SU-DHL-6 (cell line): ENCODE measurements at regions not wholly inside any gene's neighbourhood (a gene's known extent, or its start where the extent isn't known, plus 50 kb on each side); places are given as distances from the start of the nearest gene placed in this dataset.

Source experiments
- H2AFZ ChIP-seq: fragments of 200-600 bp; sonication (generic); 2 replicates; pipeline ENCODE4 v1.6.1; 2014; ENCODE audit warnings: low read depth, mild to moderate bottlenecking, moderate library complexity, mixed read lengths, antibody characterized with exemption, low read length; ENCODE audit not compliant: severe bottlenecking
- H3F3A ChIP-seq: fragments of 200-600 bp; shearing (Covaris generic); 2 replicates; pipeline ENCODE4 v1.6.0; 2016; ENCODE audit warnings: antibody characterized with exemption, mild to moderate bottlenecking; ENCODE audit not compliant: insufficient read depth
- H3K27ac ChIP-seq: fragments of 200-600 bp; sonication (generic); 2 replicates; pipeline ENCODE4 v1.5.1; 2016; ENCODE audit warnings: low read depth, mild to moderate bottlenecking, low read length, moderate library complexity, mixed read lengths
- H3K27me3 ChIP-seq: fragments of 200-600 bp; sonication (generic), shearing (Covaris generic); 2 replicates; pipeline ENCODE4 v1.6.0; 2014; ENCODE audit warnings: mild to moderate bottlenecking, low read length
- H3K36me3 ChIP-seq: fragments of 200-600 bp; sonication (generic); 2 replicates; pipeline ENCODE4 v1.6.1; 2014; ENCODE audit warnings: mild to moderate bottlenecking, low read length, mixed read lengths
- H3K4me2 ChIP-seq: fragments of 300-600, 200-600 bp; shearing (Covaris generic), sonication (generic); 2 replicates; pipeline ENCODE4 v1.6.0; 2014; ENCODE audit warnings: low read length, low read depth, mild to moderate bottlenecking; ENCODE audit not compliant: poor library complexity, severe bottlenecking
- H3K4me3 ChIP-seq: fragments of 200-600 bp; sonication (generic); 2 replicates; pipeline ENCODE4 v1.5.1; 2014; ENCODE audit warnings: antibody characterized with exemption, low read length, mild to moderate bottlenecking, mixed read lengths; ENCODE audit not compliant: insufficient read depth, poor library complexity, severe bottlenecking
- H3K79me2 ChIP-seq: fragments of 200-600 bp; sonication (generic); 2 replicates; pipeline ENCODE4 v1.6.1; 2014; ENCODE audit warnings: mild to moderate bottlenecking, low read length, moderate library complexity; ENCODE audit not compliant: insufficient read depth
- H3K9ac ChIP-seq: fragments of 200-600 bp; sonication (generic); 2 replicates; pipeline ENCODE4 v1.7.0; 2014; ENCODE audit warnings: mild to moderate bottlenecking, low read length
- H3K9me2 ChIP-seq: fragments of 200-600 bp; sonication (generic); replicated peaks from 2 replicates; pipeline ENCODE4 v1.6.1; 2014; ENCODE audit warnings: low read length; ENCODE audit not compliant: insufficient read depth
- H3K9me3 ChIP-seq: fragments of 200-600 bp; sonication (generic); 2 replicates; pipeline ENCODE4 v1.6.1; 2014; ENCODE audit warnings: low read length, mixed read lengths; ENCODE audit not compliant: insufficient read depth
- H4K20me1 ChIP-seq: fragments of 200-600 bp; sonication (generic); 2 replicates; pipeline ENCODE4 v1.6.1; 2014; ENCODE audit warnings: low read depth, mild to moderate bottlenecking, antibody characterized with exemption, low read length, moderate library complexity, mixed read lengths
- CTCF ChIP-seq: fragments of 200-600 bp; sonication (generic); IDR thresholded peaks from one replicate; pipeline ENCODE4 v1.5.1; 2017; ENCODE audit warnings: antibody characterized with exemption, mild to moderate bottlenecking, low read length, moderate library complexity; ENCODE audit not compliant: insufficient read depth, poor library complexity, severe bottlenecking
- EZH2phosphoT487 ChIP-seq: fragments of 200-600 bp; sonication (generic), shearing (Covaris generic); conservative IDR thresholded peaks from 2 replicates; pipeline ENCODE4 v1.6.1; 2018; ENCODE audit warnings: mild to moderate bottlenecking, antibody characterized with exemption, low read length, moderate library complexity, mixed read lengths

DNA sequence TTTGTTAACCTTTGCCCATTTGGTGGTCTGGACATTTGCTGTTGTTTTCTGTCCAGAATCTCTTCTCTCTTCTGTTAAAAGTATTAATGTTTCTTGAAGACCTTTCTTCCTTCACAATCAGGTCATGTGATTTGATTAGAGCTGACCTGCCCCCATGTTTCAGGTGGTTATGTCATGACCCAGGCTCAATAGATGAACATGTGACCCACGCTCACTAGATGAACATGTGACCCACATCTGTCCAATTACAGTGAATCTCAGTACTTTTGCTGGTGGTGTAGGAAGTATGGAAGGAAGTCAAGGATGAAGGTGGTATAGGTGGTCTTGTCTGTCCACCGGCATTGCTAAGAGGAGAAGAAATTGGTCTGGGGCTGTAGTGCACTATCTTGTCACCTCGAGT, 289.1 kb upstream of the JAG1 start:
- Histone ChIP-seq H3K9ac (no peak overlapping the region), H4K20me1 (no peaks in the 10 kb centered on the region), H3K9me3 (no peaks in the 10 kb centered on the region), H3K27ac (no peak overlapping the region), H3K9me2 (no peaks in the 10 kb centered on the region; the same call in 1 of the 2 replicates), H3K36me3 (no peaks in the 10 kb centered on the region), H3K4me2 (no peak overlapping the region), H3K27me3 (no peaks in the 10 kb centered on the region), H3K4me3 (no peak overlapping the region), H2AFZ (no peak overlapping the region), H3F3A (no peaks in the 10 kb centered on the region), H3K79me2 (no peaks in the 10 kb centered on the region)
- no peak for TF ChIP-seq EZH2phosphoT487
- no peak for TF ChIP-seq CTCF

DNA sequence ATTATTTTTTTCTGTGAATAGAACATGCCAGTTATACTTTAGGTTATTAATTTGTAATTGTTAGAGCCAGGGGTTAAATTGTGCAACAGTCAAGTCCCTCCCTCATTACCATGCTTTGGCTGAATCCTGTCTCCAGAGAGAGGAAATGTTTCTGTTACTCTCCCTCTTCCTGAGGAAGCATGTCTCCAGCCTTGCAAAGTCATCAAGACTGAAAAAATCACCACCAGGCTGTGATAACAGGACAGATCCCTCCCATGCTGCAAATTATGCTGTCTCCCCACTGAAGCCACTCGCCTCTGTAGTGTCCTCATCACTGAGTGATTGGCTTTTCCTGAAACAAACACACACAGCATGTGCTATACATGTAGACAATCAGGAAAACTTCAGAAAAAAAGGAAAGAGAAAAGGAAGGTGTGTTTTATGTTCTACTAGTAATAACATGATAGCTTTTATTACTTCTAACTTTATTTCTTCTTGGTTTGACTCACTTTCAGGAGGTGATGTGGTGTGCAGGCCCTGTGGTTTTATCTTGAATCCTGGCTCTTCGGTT, 290.0 kb upstream of the JAG1 start:
- Histone ChIP-seq H3K9ac (no peak overlapping the region), H3K9me2 (no peaks in the 10 kb centered on the region; the same call in 1 of the 2 replicates), H3K27ac (no peak overlapping the region), H3K36me3 (no peaks in the 10 kb centered on the region), H3K4me2 (no peak overlapping the region), H3K27me3 (no peaks in the 10 kb centered on the region), H3K4me3 (no peak overlapping the region), H3F3A (no peaks in the 10 kb centered on the region), H3K79me2 (no peaks in the 10 kb centered on the region), H3K9me3 (no peaks in the 10 kb centered on the region), H4K20me1 (no peaks in the 10 kb centered on the region), H2AFZ (no peak overlapping the region)
- TF ChIP-seq EZH2phosphoT487, result no peak
- no peak for TF ChIP-seq CTCF

- H3K9ac ChIP-seq, result no peak overlapping the region
- no peaks in the 10 kb centered on the region for H3K36me3 ChIP-seq
- no peak overlapping the region for H3K4me2 ChIP-seq
- H3K9me3 ChIP-seq, result no peaks in the 10 kb centered on the region
- H3K27ac ChIP-seq, result no peak overlapping the region
- H3K4me3 ChIP-seq, result no peak overlapping the region
- TF ChIP-seq CTCF (no peak), EZH2phosphoT487 (no peak)
- H3K9me2 ChIP-seq, result no peaks in the 10 kb centered on the region; the same call in 1 of the 2 replicates
- no peaks in the 10 kb centered on the region for H3F3A ChIP-seq
- no peaks in the 10 kb centered on the region for H3K79me2 ChIP-seq
- H3K27me3 ChIP-seq, result no peaks in the 10 kb centered on the region
- no peak overlapping the region for H2AFZ ChIP-seq
- H4K20me1 ChIP-seq, result no peaks in the 10 kb centered on the region
Observed at GRCh38 chr20:10965936-10966470, 292.2 kb upstream of the JAG1 start.
